Ascending aorta (tissue), 2 donors: ENCODE measurements at regions not wholly inside any gene's neighbourhood (a gene's known extent, or its start where the extent isn't known, plus 50 kb on each side); places are given as distances from the start of the nearest gene placed in this dataset.

Source experiments
- DNase-seq, 2 donors: peaks; one replicate each; pipeline ENCODE4 v3.0.0-alpha.2; 2019; ENCODE audit warnings: low spot score in 2 of 2
- H3K27ac ChIP-seq, 2 donors: fragments of 200-600 bp; sonication (generic); one replicate each; pipeline ENCODE4 v1.5.1; 2016 to 2017; ENCODE audit warnings: mild to moderate bottlenecking in 1 of 2
- H3K27me3 ChIP-seq: fragments of 200-600 bp; sonication (generic); one replicate; pipeline ENCODE4 v1.5.1; 2017
- H3K36me3 ChIP-seq, 2 donors: fragments of 200-600 bp; sonication (generic); one replicate each; pipeline ENCODE4 v1.5.1; 2016
- H3K4me1 ChIP-seq, 2 donors: fragments of 200-600 bp; sonication (generic); one replicate each; pipeline ENCODE4 v1.5.1; 2016 to 2017; ENCODE audit warnings: mild to moderate bottlenecking in 1 of 2
- H3K4me3 ChIP-seq, 2 donors: fragments of 200-600 bp; sonication (generic); one replicate each; pipeline ENCODE4 v1.5.1; 2016 to 2017; ENCODE audit warnings: mild to moderate bottlenecking in 1 of 2
- H3K9me3 ChIP-seq, 2 donors: fragments of 200-600 bp; sonication (generic); one replicate each; pipeline ENCODE4 v1.5.1; 2016
- intact Hi-C: fragments of 100-400 bp; cut with DNase I; formaldehyde crosslinking; loops from one replicate; pipeline ENCODE4 v1.15.1; 2023
- TF ChIP-seq, protein P1 (sequence below), 3 experiments: fragments of 200-600 bp in 2 of 3; fragments of 450-650 bp in 1 of 3; sonication (generic) in 2 of 3; IDR thresholded peaks; one replicate each; pipeline ENCODE4 v1.5.1; 2016 to 2019; ENCODE audit warnings: antibody characterized with exemption in 3 of 3, mild to moderate bottlenecking in 1 of 3, moderate library complexity in 1 of 3

DNA sequence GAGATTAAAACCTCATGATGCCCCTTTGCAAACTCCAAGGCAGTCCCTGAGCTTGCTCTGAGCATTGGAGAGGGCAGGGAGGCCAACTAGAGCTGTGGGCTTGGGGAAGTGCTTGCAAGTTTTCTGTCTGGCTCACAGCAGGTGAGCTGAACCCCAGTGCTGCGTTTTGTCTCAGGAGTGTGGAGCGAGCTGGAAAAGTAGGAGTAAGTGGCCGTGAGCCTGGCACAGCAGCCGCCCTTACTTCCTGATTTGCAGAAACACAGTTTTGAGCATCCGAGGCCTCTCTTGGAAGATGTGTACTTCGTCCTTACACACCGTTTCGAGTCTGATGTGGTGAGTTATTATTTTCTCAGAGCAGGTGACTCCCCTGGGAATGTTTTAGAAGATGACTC, 221.2 kb upstream of the C1orf174 start:
- intact Hi-C loops: no loop called here
- Histone ChIP-seq H3K36me3 (no peaks in the 10 kb centered on the region), H3K9me3 (no peaks in the 10 kb centered on the region), H3K27ac (no peak overlapping the region), H3K4me3 (no peak overlapping the region), H3K4me1 (no peaks in the 10 kb centered on the region), H3K27me3 (no peaks in the 10 kb centered on the region)
- DNase-seq: peak in 1 of 2 donors; percentile 31
- TF ChIP-seq, protein P1, sequence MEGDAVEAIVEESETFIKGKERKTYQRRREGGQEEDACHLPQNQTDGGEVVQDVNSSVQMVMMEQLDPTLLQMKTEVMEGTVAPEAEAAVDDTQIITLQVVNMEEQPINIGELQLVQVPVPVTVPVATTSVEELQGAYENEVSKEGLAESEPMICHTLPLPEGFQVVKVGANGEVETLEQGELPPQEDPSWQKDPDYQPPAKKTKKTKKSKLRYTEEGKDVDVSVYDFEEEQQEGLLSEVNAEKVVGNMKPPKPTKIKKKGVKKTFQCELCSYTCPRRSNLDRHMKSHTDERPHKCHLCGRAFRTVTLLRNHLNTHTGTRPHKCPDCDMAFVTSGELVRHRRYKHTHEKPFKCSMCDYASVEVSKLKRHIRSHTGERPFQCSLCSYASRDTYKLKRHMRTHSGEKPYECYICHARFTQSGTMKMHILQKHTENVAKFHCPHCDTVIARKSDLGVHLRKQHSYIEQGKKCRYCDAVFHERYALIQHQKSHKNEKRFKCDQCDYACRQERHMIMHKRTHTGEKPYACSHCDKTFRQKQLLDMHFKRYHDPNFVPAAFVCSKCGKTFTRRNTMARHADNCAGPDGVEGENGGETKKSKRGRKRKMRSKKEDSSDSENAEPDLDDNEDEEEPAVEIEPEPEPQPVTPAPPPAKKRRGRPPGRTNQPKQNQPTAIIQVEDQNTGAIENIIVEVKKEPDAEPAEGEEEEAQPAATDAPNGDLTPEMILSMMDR (IDR thresholded peaks at IDR 0.05): no peak

DNA sequence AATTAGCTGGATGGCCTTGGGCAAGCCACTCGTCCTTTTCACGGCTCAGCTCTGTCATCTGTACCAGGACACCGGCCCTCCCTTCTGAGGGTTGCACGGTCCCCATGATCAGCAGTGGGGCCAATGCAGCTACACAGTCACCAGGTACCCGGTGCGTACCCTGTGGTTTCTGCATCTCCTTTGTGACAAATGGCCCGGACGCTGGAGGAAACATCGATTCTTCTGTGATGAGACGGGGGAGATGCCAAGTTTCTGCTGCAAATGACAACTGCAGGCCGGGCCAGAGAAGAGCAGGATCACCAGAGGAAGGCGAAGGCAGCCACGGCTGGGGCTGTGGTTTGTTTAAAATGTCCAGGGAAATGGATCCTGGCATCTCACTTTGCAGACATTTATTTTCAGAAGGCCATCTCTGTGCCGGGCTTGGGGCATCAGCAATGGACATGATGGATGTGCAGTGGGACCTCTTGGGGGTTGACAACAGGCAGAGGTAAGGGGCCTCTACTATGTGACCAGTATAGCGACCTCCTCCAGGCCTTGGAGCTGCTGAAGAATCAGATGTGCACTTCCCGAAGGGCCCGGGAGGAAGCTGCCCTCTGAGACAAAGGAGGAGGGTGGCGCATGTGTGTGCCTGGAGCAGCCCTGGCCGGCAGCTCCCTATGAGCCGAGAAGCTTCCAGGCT, 221.9 kb upstream of the C1orf174 start:
- H3K4me3 ChIP-seq: no peak overlapping the region
- no peaks in the 10 kb centered on the region for H3K36me3 ChIP-seq
- no peak overlapping the region for H3K27ac ChIP-seq
- H3K4me1 ChIP-seq: no peaks in the 10 kb centered on the region
- TF ChIP-seq, protein P1 (IDR thresholded peaks at IDR 0.05): no peak
- H3K27me3 ChIP-seq: no peaks in the 10 kb centered on the region
- DNase-seq: no peak
- H3K9me3 ChIP-seq: no peaks in the 10 kb centered on the region
- intact Hi-C loops: no loop called here

DNA sequence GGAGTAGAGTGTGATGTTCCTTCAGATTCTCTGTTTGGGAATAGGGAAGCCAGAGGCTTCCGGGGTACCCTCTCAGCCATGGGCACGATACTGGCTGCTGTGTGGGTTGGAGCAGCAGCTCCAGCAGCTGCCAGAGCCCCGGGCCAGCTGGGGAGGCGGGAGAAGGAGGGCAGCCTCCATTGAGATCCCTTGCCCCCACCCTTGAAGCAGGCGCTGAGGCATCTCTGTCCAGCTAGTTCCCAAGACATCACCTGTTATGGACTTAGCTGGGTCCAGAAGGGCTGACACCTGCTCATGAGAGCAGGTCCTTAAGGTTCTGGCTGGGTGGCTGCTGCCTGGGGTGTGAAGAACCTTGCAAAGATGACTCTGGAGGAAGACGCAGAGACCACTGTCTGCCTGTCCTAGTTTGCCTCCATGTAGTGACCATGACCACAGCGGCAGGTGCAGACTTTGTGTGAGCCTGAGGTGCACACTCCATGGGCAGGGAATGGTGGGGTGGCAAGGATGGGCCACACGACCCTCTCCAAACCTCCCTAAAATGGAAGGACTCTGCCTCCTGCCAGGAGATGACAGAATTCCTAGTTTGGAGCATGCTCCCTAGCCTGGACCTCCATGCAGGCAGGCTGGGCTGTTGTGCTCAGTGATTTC, 222.6 kb upstream of the C1orf174 start:
- H3K36me3 ChIP-seq: no peaks in the 10 kb centered on the region

DNA sequence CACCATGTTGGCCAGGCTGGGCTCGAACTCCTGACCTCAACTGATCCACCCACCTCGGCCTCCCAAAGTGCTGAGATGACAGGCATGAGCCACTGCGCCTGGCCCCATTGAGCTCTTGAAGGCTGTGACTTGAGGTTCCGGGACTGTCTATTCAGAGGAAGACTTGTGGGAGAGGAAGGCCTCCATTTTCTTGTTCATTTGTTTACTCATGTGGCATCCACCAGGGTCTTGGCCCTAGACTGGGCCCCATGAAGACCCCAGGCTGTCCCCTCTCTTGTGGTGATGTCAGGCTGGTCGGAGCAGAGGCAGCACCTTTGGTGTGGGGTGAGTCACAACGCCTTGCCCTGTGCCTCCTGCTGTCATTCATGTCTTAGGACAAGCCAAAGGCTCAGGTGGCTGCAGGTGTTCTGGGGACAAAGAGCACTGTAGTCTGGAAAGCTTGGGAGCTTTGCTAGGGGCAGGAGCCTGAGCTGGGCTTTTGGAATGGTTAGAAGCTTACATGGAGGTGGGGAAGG, 224.6 kb upstream of the C1orf174 start:
- Histone ChIP-seq H3K27me3 (no peaks in the 10 kb centered on the region), H3K4me3 (no peak overlapping the region), H3K27ac (no peak overlapping the region), H3K4me1 (no peaks in the 10 kb centered on the region), H3K9me3 (no peaks in the 10 kb centered on the region), H3K36me3 (no peaks in the 10 kb centered on the region)
- intact Hi-C loops: no loop called here
- no peak for DNase-seq
- TF ChIP-seq, protein P1 (IDR thresholded peaks at IDR 0.05): no peak

More for the DNA sequence above, 222.6 kb upstream of the C1orf174 start:
- TF ChIP-seq, protein P1 (IDR thresholded peaks at IDR 0.05): no peak
- Histone ChIP-seq H3K9me3 (no peaks in the 10 kb centered on the region), H3K27me3 (no peaks in the 10 kb centered on the region), H3K4me3 (no peak overlapping the region), H3K4me1 (no peaks in the 10 kb centered on the region), H3K27ac (no peak overlapping the region)
- no peak for DNase-seq
- intact Hi-C loops: no loop called here

DNA sequence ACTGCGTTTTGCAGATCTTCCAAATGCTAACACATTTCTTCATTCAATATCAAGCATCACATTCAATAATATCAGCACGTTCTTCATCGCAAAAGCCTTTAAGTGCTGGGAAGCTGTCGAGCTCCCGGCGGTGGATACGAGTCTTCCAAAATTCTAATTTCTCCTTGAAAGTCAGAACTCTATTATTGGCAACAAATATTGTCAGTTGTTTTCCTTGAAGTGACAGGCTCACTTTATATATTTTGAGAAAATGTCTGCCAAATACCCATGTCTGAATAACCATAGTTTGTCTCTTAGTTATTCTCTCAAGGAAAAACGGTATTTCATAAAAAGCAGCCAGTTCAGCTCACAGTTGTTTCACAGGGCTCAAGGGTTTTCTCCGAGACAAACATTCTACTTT, 226.2 kb upstream of the C1orf174 start:
- TF ChIP-seq, protein P1 (IDR thresholded peaks at IDR 0.05): no peak
- H3K27me3 ChIP-seq: no peaks in the 10 kb centered on the region
- H3K4me3 ChIP-seq: no peak overlapping the region
- H3K9me3 ChIP-seq: no peaks in the 10 kb centered on the region
- H3K36me3 ChIP-seq: no peaks in the 10 kb centered on the region
- DNase-seq: no peak
- no peak overlapping the region for H3K27ac ChIP-seq
- no peaks in the 10 kb centered on the region for H3K4me1 ChIP-seq
- intact Hi-C loops: no loop called here
